Caco-2 (cell line): ENCODE measurements at regions not wholly inside any gene's neighbourhood (a gene's known extent, or its start where the extent isn't known, plus 50 kb on each side); places are given as distances from the start of the nearest gene placed in this dataset.

Experiments used
- BruUV-seq: library from RNA; stranded (reverse); fragments of 400-500 nt; replicated peaks from 2 replicates; lab custom pipeline; 2021; lab: Mats Ljungman, UMichigan
- CTCF ChIA-PET: fragments of 300-600 bp; sonication (Branson Sonifier 250); formaldehyde crosslinking; loops from one replicate; lab custom pipeline; 2022; ENCODE audit warnings: antibody characterized with exemption; lab: Charles Lee
- POLR2A ChIA-PET: fragments of 300-600 bp; sonication (Branson Sonifier 250); formaldehyde crosslinking; loops from one replicate; lab custom pipeline; 2022; ENCODE audit warnings: antibody characterized with exemption; lab: Charles Lee
- DNase-seq, 2 experiments: peaks; one replicate each; pipeline versions ENCODE4 v3.0.0 to v3.0.0-alpha.2; 2020 to 2022
- H3K27me3 ChIP-seq: replicated peaks from 2 replicates; pipeline ENCODE4 v1.6.0; 2011; ENCODE audit warnings: low read length; ENCODE audit not compliant: control insufficient read depth, insufficient read depth
- H3K36me3 ChIP-seq: 2 replicates; pipeline ENCODE4 v1.5.1; 2011; ENCODE audit warnings: low read length; ENCODE audit not compliant: control insufficient read depth, insufficient read depth
- H3K4me1 ChIP-seq: fragments of 250-450 bp; sonication (Bioruptor Pico); 2 replicates; pipeline ENCODE4 v1.5.1; 2020; ENCODE audit warnings: mild to moderate bottlenecking
- H3K4me3 ChIP-seq: 2 replicates; pipeline ENCODE4 v1.5.1; 2011; ENCODE audit warnings: low read depth, mild to moderate bottlenecking, control low read depth, low read length
- H3K9me3 ChIP-seq: fragments of 250-450 bp; sonication (Bioruptor Pico); 2 replicates; pipeline ENCODE4 v1.5.1; 2020; ENCODE audit warnings: mild to moderate bottlenecking, moderate library complexity
- H3K27ac Mint-ChIP-seq: one replicate; pipeline ENCODE4 v1.8.0; 2022; ENCODE audit warnings: mixed read lengths; ENCODE audit not compliant: unreplicated experiment
- H3K27me3 Mint-ChIP-seq: one replicate; pipeline ENCODE4 v1.8.0; 2022; ENCODE audit warnings: mixed read lengths; ENCODE audit not compliant: insufficient read depth, unreplicated experiment
- H3K36me3 Mint-ChIP-seq: one replicate; pipeline ENCODE4 v1.8.0; 2022; ENCODE audit warnings: mild to moderate bottlenecking, mixed read lengths; ENCODE audit not compliant: insufficient read depth, unreplicated experiment
- H3K4me1 Mint-ChIP-seq: one replicate; pipeline ENCODE4 v1.8.0; 2022; ENCODE audit warnings: low read depth, mixed read lengths; ENCODE audit not compliant: unreplicated experiment
- H3K4me3 Mint-ChIP-seq: one replicate; pipeline ENCODE4 v1.8.0; 2022; ENCODE audit warnings: mild to moderate bottlenecking, moderate library complexity, mixed read lengths; ENCODE audit not compliant: unreplicated experiment
- H3K9me3 Mint-ChIP-seq: one replicate; pipeline ENCODE4 v1.8.0; 2022; ENCODE audit warnings: mixed read lengths; ENCODE audit not compliant: unreplicated experiment
- CTCF ChIP-seq, 2 experiments: fragments of 200-600 bp in 1 of 2; IDR thresholded peaks; 1 replicate in 1 of 2; 2 replicates in 1 of 2; pipeline versions ENCODE4 v1.5.1 to v1.8.0; 2011 to 2022; ENCODE audit warnings: antibody characterized with exemption in 1 of 2, control low read depth in 1 of 2, inconsistent platforms in 1 of 2, low read depth in 1 of 2, low read length in 1 of 2, mild to moderate bottlenecking in 1 of 2, moderate library complexity in 1 of 2; ENCODE audit not compliant: insufficient read depth in 1 of 2, severe bottlenecking in 1 of 2, unreplicated experiment in 1 of 2
- intact Hi-C: fragments of 100-400 bp; cut with micrococcal nuclease; formaldehyde crosslinking; loops from one replicate; pipeline ENCODE4 v1.10.0; 2022; ENCODE audit not compliant: unreplicated experiment

- Histone ChIP-seq H3K4me1 (no peaks in the 10 kb centered on the region), H3K9me3 (no peaks in the 10 kb centered on the region), H3K27me3 (no peaks in the 10 kb centered on the region), H3K36me3 (no peaks in the 10 kb centered on the region), H3K4me3 (no peak overlapping the region)
- Mint-ChIP-seq H3K9me3 (no peaks in the 10 kb centered on the region), H3K27me3 (peaks cover 3% of the 10 kb centered on the region), H3K27ac (no peak overlapping the region), H3K36me3 (no peaks in the 10 kb centered on the region), H3K4me3 (no peak overlapping the region), H3K4me1 (no peaks in the 10 kb centered on the region)
- intact Hi-C loops: no loop called here
- no TSS peak for BruUV-seq
- ChIA-PET POLR2A (no interaction called here), CTCF (no interaction called here)
- no peak for DNase-seq
- TF ChIP-seq CTCF (IDR thresholded peaks at IDR 0.05; ENCODE audit: insufficient read depth in 1 of 2, low read depth in 1 of 2, low read length in 1 of 2, severe bottlenecking in 1 of 2, unreplicated experiment in 1 of 2): no peak
Measured at GRCh38 chr2:120493231-120493630, 147.3 kb downstream of the INHBB start.

- Histone ChIP-seq H3K4me3 (no peak overlapping the region), H3K36me3 (no peaks in the 10 kb centered on the region), H3K9me3 (no peaks in the 10 kb centered on the region), H3K27me3 (no peaks in the 10 kb centered on the region), H3K4me1 (no peaks in the 10 kb centered on the region)
- Mint-ChIP-seq H3K27me3 (peaks cover 3% of the 10 kb centered on the region), H3K9me3 (no peaks in the 10 kb centered on the region), H3K4me1 (no peaks in the 10 kb centered on the region), H3K4me3 (no peak overlapping the region), H3K36me3 (no peaks in the 10 kb centered on the region), H3K27ac (no peak overlapping the region)
- no peak for DNase-seq
- ChIA-PET CTCF (interaction anchor here (0.7 kb wide), 1 partner anchor 541 kb away, joined by 4 read pairs; no protein-coding TSS in a partner anchor), POLR2A (no interaction called here)
- no TSS peak for BruUV-seq
- intact Hi-C loops: no loop called here
- no peak for TF ChIP-seq CTCF (IDR thresholded peaks at IDR 0.05; ENCODE audit: insufficient read depth in 1 of 2, low read depth in 1 of 2, low read length in 1 of 2, severe bottlenecking in 1 of 2, unreplicated experiment in 1 of 2)
Measured at GRCh38 chr2:120494446-120494845, 148.5 kb downstream of the INHBB start.

- no peak overlapping the region for H3K4me3 Mint-ChIP-seq
- CTCF ChIA-PET: no interaction called here
- no peak for DNase-seq
- POLR2A ChIA-PET: no interaction called here
- no peaks in the 10 kb centered on the region for H3K9me3 Mint-ChIP-seq
- peaks cover 3% of the 10 kb centered on the region for H3K27me3 Mint-ChIP-seq
- H3K9me3 ChIP-seq: no peaks in the 10 kb centered on the region
- TF ChIP-seq CTCF (IDR thresholded peaks at IDR 0.05; ENCODE audit: insufficient read depth in 1 of 2, low read depth in 1 of 2, low read length in 1 of 2, severe bottlenecking in 1 of 2, unreplicated experiment in 1 of 2): no peak
- no peak overlapping the region for H3K27ac Mint-ChIP-seq
- no peaks in the 10 kb centered on the region for H3K4me1 Mint-ChIP-seq
- H3K36me3 Mint-ChIP-seq: no peaks in the 10 kb centered on the region
- no peaks in the 10 kb centered on the region for H3K36me3 ChIP-seq
- H3K4me1 ChIP-seq: no peaks in the 10 kb centered on the region
- H3K27me3 ChIP-seq: no peaks in the 10 kb centered on the region
- intact Hi-C loops: no loop called here
- H3K4me3 ChIP-seq: no peak overlapping the region
- BruUV-seq: no TSS peak
Measured at GRCh38 chr2:120495586-120495985, 149.7 kb downstream of the INHBB start.
